HUES64 (cell line): ENCODE measurements at regions not wholly inside any gene's neighbourhood (a gene's known extent, or its start where the extent isn't known, plus 50 kb on each side); places are given as distances from the start of the nearest gene placed in this dataset.

Source experiments
- H3K27ac ChIP-seq: 2 replicates; pipeline ENCODE4 v1.7.0; 2013; ENCODE audit warnings: low read depth, low read length, inconsistent platforms
- H3K27me3 ChIP-seq: 2 replicates; pipeline ENCODE4 v1.6.1; 2013; ENCODE audit warnings: mild to moderate bottlenecking, low read length; ENCODE audit not compliant: insufficient read depth
- H3K36me3 ChIP-seq: 2 replicates; pipeline ENCODE4 v1.6.1; 2013; ENCODE audit warnings: mild to moderate bottlenecking, low read length; ENCODE audit not compliant: insufficient read depth
- H3K4me1 ChIP-seq: 2 replicates; pipeline ENCODE4 v1.6.1; 2013; ENCODE audit warnings: mild to moderate bottlenecking, low read length, moderate library complexity; ENCODE audit not compliant: insufficient read depth
- H3K4me3 ChIP-seq: 2 replicates; pipeline ENCODE4 v1.5.1; 2013; ENCODE audit warnings: mild to moderate bottlenecking, low read length, moderate library complexity
- H3K9ac ChIP-seq: 2 replicates; pipeline ENCODE4 v1.6.1; 2013; ENCODE audit warnings: mild to moderate bottlenecking, low read depth, low read length
- H3K9me3 ChIP-seq: 2 replicates; pipeline ENCODE4 v1.6.1; 2013; ENCODE audit warnings: low read depth, low read length; ENCODE audit not compliant: insufficient read depth
- WGBS: fragments of 150-250, 120-280 bp; methylation state at CpG from one replicate; pipeline ENCODE4 v1.1.7; 2013; ENCODE audit warnings: missing lambda C conversion rate; 5-methylcytosine and 5-hydroxymethylcytosine counted together

- 90% methylated on average over 9 of the region's 9 CpGs for WGBS
- Histone ChIP-seq H3K4me1 (peaks cover 2% of the 10 kb centered on the region), H3K4me3 (no peak overlapping the region), H3K27me3 (no peaks in the 10 kb centered on the region), H3K36me3 (no peaks in the 10 kb centered on the region), H3K9ac (no peak overlapping the region), H3K27ac (no peak overlapping the region), H3K9me3 (no peaks in the 10 kb centered on the region)
Observed at GRCh38 chr3:107992976-107993684, 97.7 kb downstream of the CD47 start.

GRCh38 chr3:107990926-107991325, 99.9 kb downstream of the CD47 start:
- Histone ChIP-seq H3K27me3 (no peaks in the 10 kb centered on the region), H3K27ac (no peak overlapping the region), H3K9me3 (no peaks in the 10 kb centered on the region), H3K9ac (no peak overlapping the region), H3K4me3 (no peak overlapping the region), H3K36me3 (no peaks in the 10 kb centered on the region), H3K4me1 (no peaks in the 10 kb centered on the region)
- WGBS: 89% methylated on average over 5 of the region's 5 CpGs

DNA sequence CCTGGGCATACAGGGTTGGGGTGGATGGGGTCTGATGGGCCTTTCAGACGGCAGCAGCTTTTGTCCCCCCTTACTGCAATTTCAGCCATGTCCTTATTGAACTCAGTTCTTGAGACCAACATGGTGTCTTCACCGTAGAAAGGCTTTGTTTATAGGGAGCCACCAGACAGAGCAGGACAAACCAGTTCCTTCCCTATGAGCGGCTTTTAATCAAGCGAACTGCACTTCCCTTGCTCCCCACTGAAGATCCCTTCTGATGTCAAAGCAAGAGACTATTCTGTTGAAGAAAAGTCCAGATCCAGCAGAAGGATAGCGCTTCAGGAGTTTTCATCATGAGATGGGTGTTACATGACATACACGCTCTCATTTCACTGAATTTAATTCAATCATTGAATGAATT, 100.4 kb downstream of the CD47 start:
- no peak overlapping the region for H3K27ac ChIP-seq
- H3K9me3 ChIP-seq: no peaks in the 10 kb centered on the region
- H3K4me3 ChIP-seq: no peak overlapping the region
- H3K36me3 ChIP-seq: no peaks in the 10 kb centered on the region
- H3K27me3 ChIP-seq: no peaks in the 10 kb centered on the region
- H3K4me1 ChIP-seq: no peaks in the 10 kb centered on the region
- no peak overlapping the region for H3K9ac ChIP-seq
- 92% methylated on average over 6 of the region's 6 CpGs for WGBS

DNA sequence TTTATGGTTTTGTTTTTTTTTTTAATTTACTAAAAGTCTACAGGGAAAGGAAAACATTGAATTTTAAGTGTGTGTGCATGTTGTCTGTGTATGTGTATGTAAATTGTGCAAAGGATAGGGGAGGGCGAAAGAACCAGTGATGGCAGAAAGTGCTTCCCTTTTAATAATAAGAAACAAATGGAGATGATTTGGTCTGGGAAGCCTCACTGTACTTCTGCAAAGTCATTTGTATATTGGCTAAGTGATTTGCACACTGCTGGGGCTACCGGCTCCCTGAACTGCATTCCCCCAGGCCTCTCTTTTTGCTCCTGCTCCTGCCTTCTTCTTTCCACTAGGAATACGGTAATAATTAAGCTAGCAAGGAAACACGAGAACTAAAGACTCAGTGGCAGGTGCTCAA, 101.2 kb downstream of the CD47 start:
- Histone ChIP-seq H3K27me3 (no peaks in the 10 kb centered on the region), H3K36me3 (no peaks in the 10 kb centered on the region), H3K9me3 (no peaks in the 10 kb centered on the region), H3K9ac (no peak overlapping the region), H3K4me1 (no peaks in the 10 kb centered on the region), H3K4me3 (no peak overlapping the region), H3K27ac (no peak overlapping the region)
- 70% methylated on average over 4 of the region's 4 CpGs for WGBS

GRCh38 chr3:107988460-107989175, 102.2 kb downstream of the CD47 start:
- WGBS: 76% methylated on average over 6 of the region's 6 CpGs
- H3K4me1 ChIP-seq: no peaks in the 10 kb centered on the region
- no peaks in the 10 kb centered on the region for H3K9me3 ChIP-seq
- no peak overlapping the region for H3K27ac ChIP-seq
- no peaks in the 10 kb centered on the region for H3K27me3 ChIP-seq
- H3K9ac ChIP-seq: no peak overlapping the region
- no peaks in the 10 kb centered on the region for H3K36me3 ChIP-seq
- no peak overlapping the region for H3K4me3 ChIP-seq

DNA sequence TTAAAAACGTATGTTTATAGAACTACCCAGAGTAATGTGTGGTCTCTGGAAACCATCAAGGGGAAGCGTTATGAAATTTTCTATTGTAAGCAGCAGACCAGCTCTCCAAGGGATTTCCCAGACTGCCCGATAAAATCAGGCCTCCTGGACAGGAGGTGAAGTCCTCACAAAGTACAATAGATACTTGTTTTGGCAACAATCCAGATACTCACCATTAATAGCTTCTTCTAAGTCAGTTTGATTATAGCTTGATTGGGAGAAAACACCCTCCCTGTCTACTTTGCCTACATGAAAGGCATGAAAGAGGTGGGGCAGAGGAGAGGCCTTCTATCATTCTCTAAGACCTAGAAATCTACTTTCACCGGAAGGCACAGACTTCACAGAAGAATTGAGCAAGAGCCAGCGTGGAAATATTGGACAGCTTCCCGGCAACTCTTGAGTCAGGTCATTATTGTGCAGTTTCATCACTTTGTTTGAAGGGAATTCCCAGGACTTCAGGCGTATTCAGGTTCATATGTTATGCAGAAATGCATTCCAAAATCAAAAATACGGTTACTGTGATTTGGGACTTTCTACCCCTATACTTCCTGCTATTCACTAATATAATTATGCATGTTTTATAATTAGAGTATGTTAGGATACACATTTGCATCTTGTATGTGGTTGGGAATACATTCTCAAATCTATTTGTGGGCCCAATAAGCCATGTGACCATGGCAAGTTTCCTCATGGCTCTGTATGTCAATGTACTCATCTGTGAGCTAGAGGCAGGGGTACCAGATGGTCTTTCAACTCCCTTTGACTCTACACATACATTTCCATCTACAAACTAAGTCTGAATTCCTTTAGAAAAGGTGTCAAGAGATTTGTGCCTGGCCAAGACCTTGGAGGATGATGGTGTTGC, 103.5 kb downstream of the CD47 start:
- no peak overlapping the region for H3K27ac ChIP-seq
- H3K9ac ChIP-seq: no peak overlapping the region
- H3K4me1 ChIP-seq: no peaks in the 10 kb centered on the region
- H3K4me3 ChIP-seq: no peak overlapping the region
- no peaks in the 10 kb centered on the region for H3K36me3 ChIP-seq
- H3K9me3 ChIP-seq: no peaks in the 10 kb centered on the region
- WGBS: 91% methylated on average over 8 of the region's 8 CpGs
- H3K27me3 ChIP-seq: no peaks in the 10 kb centered on the region

- Histone ChIP-seq H3K36me3 (no peaks in the 10 kb centered on the region), H3K27ac (no peak overlapping the region), H3K9me3 (no peaks in the 10 kb centered on the region), H3K4me3 (no peak overlapping the region), H3K4me1 (no peaks in the 10 kb centered on the region; the same call in 1 of the 2 replicates), H3K9ac (no peak overlapping the region), H3K27me3 (no peaks in the 10 kb centered on the region)
- WGBS: 80% methylated on average over 4 of the region's 4 CpGs
Observed at GRCh38 chr3:107986505-107986904, 104.3 kb downstream of the CD47 start.

- Histone ChIP-seq H3K27me3 (no peaks in the 10 kb centered on the region), H3K27ac (no peak overlapping the region), H3K9me3 (no peaks in the 10 kb centered on the region), H3K9ac (no peak overlapping the region), H3K4me3 (no peak overlapping the region), H3K36me3 (no peaks in the 10 kb centered on the region), H3K4me1 (no peaks in the 10 kb centered on the region; the same call in 1 of the 2 replicates)
- 96% methylated on average over 4 of the region's 4 CpGs for WGBS
Observed at GRCh38 chr3:107985496-107985895, 105.3 kb downstream of the CD47 start.

- Histone ChIP-seq H3K27ac (no peak overlapping the region), H3K4me3 (no peak overlapping the region), H3K36me3 (no peaks in the 10 kb centered on the region), H3K9me3 (no peaks in the 10 kb centered on the region), H3K4me1 (no peaks in the 10 kb centered on the region; the same call in 1 of the 2 replicates), H3K27me3 (no peaks in the 10 kb centered on the region), H3K9ac (no peak overlapping the region)
- WGBS: 85% methylated on average over 3 of the region's 3 CpGs
Observed at GRCh38 chr3:107983247-107983646, 107.6 kb downstream of the CD47 start.

- H3K4me1 ChIP-seq: no peaks in the 10 kb centered on the region; the same call in 1 of the 2 replicates
- no peak overlapping the region for H3K9ac ChIP-seq
- H3K27ac ChIP-seq: no peak overlapping the region
- 95% methylated on average over 1 of the region's 1 CpG for WGBS
- no peak overlapping the region for H3K4me3 ChIP-seq
- no peaks in the 10 kb centered on the region for H3K27me3 ChIP-seq
- H3K36me3 ChIP-seq: no peaks in the 10 kb centered on the region
- H3K9me3 ChIP-seq: no peaks in the 10 kb centered on the region
Observed at GRCh38 chr3:107982165-107982564, 108.7 kb downstream of the CD47 start.
